Islet precursor cell (in vitro differentiated cells): ENCODE measurements at regions not wholly inside any gene's neighbourhood (a gene's known extent, or its start where the extent isn't known, plus 50 kb on each side); places are given as distances from the start of the nearest gene placed in this dataset.
"Not testable (repeated sequence)": the region's sequence is repeated elsewhere in the genome, so short reads cannot be mapped to it uniquely, and the experiment has no call there.

Experiments
- DNase-seq: peaks from one replicate; pipeline ENCODE4 v3.0.0-alpha.2; 2018

DNA sequence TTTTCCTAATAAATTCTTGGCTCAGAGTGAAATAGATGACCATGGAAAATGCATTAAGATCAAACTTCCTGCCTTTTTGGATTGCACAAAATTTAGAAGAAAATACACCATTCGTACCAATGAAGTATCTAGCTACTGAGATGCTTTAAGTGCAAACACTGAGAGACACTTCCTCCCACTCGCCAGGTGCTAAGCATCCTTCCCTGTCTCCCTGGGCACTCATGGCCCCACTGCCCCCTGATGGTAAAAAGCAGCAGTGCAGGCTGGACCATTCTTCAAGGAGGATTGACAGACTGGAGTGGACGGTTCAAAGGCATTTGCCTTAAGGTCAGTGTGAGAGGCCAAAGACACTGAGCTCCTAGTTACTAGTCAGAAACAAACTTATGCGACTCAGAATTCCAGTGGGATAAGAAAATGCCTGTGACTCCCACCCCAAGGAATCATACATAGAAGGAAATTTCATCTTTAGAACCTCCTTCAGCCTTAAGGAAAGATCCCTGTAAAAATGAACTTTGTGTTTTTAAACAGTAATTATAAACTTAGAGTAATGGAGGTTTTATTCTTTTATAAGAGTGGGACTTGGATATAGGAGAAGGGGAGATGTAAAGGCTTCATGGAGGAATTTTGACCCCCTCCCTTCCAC lies 86.0 kb upstream of the SLC30A5 start:
- DNase-seq, result peak; percentile 93

DNA sequence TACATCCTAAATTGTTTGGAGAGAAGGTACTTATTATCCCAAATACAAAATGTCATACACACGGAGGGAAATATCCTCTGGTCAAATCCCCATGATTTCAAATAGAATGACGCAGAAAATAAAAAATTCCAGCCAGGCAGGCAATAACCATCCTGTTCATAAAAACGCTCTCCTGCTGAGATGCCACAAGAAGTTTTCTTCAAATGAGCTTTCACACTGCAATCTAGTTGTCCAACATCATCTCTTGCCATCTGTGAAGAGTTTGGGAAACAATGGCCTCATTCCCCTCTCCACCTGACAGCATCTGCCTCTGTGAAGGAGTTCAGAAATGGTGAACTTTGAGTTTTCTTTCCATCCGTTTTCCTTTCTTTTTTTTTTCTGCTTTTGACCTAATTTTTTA lies 83.3 kb upstream of the SLC30A5 start:
- no peak for DNase-seq

DNA sequence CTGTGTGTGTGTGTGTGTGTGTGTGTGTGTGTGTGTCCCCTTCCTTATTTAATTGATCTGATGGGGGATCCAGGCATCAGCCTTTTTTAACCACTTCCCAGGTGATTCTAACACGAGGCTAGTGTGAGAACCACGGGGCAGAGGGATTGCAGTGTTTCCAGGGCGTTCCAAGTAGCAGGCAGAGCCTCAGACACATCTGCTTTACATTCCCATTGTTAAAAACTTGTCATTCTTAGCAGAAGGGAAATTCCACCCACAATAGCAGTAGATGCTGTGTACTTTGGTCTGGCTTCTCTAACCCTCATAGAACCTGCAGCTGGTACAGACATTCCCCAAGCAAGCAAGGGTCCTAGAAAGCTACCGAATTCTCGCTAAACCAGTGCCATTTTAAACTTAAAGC lies 81.9 kb upstream of the SLC30A5 start:
- no peak for DNase-seq

DNA sequence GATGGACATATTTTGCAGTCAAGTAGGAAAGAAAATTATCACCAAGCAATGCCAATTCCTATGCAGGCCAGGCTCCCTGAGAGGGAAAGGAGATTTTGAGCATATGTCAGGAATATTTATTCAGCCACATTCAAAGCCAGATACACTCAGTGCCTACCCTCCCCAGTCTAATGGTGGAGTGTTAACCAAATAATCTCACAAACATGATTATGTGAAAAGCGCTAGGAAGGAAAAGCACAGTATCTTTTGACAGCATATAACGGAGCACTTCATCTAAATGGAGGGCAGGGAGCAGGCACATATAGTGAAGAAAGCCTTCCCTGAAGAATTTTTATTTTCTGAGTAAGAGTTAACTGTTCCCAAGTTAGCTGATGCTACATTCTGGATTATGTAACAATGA lies 80.3 kb upstream of the SLC30A5 start:
- DNase-seq, result no peak

DNA sequence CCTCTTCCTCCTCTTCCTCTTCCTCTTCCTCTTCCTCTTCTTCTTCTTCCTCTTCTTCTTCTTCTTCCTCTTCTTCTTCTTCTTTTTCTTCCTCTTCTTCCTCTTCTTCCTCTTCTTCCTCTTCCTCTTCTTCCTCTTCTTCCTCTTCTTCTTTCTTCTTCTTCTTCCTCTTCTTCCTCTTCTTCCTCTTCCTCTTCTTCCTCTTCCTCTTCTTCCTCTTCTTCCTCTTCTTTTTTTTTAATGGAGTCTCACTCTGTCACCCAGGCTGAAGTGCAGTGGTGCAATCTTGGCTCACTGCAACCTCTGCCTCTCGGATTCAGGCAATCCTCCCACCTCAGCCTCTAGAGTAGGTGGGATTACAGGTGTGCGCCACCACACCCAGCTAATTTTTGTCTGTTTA lies 79.8 kb upstream of the SLC30A5 start:
- not testable (repeated sequence) for DNase-seq

DNA sequence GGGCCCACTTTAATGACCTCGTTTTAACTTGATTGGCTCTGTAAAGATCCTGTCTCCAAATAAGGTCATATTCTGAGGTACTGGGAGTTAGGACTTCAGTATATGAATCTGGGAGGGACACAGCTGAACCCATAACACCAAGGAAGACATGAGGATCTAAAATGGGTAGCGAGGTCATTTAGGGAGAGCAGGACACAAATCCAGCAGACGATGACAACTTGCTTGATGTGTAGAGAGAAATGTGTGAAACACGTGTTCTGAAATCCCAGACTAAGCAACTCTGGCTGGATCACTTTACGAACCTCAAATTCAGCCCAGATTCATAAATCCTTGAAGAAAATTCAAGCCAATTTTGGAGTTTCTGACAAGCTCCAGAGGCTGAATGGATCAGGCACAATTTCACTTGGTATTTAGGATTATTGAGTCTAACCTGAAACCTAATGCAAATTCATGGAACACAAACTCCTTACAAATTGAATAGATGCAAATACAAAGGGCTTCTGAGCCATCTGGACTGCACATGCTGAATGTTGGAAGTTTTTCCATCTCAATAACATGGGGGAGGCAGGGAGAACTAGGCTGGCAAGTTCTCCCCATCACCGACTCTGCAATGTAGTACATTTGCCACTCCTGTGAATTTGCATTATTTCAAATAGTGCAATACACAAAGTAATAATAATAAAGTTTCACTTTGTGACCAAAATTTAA lies 74.0 kb upstream of the SLC30A5 start:
- DNase-seq, result no peak

DNA sequence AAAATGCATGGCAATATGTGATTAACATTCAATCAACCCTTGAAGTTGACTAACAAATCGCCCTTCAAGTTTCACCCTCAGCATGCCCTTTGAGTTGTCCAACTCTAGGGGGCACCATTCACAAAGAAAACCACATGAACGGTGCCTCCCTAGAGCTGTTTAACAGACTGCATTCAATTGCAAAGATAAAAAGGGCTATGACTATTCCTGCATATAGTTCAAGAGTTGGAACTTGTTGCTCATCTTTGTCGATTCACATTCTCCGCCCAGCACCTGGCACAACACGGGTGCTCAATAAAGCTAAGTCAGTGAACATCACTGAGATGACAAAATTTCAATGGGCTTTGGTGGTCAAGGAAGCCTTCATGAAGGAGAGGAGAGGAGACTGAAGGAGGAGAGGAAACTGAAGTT lies 69.6 kb upstream of the SLC30A5 start:
- peak; percentile 66 for DNase-seq

DNA sequence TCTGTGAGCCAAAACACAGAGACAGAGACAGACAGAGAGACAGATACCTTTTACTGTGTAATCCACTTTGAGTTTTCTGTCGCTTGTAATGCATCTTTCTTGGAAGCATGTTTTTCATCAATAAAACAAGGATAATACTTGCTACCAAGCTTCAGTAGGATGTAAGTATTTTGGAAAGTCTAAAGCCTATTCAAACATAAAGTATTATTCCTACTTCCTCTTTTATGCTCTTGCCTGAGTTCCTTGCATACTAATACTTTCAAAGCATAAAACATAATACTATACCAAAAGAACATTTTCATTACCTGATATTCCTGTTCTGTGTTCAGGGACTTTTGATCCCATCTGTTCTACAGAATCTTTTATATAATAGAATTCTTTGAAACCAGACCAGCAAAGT lies 64.5 kb upstream of the SLC30A5 start:
- DNase-seq, result no peak

DNA sequence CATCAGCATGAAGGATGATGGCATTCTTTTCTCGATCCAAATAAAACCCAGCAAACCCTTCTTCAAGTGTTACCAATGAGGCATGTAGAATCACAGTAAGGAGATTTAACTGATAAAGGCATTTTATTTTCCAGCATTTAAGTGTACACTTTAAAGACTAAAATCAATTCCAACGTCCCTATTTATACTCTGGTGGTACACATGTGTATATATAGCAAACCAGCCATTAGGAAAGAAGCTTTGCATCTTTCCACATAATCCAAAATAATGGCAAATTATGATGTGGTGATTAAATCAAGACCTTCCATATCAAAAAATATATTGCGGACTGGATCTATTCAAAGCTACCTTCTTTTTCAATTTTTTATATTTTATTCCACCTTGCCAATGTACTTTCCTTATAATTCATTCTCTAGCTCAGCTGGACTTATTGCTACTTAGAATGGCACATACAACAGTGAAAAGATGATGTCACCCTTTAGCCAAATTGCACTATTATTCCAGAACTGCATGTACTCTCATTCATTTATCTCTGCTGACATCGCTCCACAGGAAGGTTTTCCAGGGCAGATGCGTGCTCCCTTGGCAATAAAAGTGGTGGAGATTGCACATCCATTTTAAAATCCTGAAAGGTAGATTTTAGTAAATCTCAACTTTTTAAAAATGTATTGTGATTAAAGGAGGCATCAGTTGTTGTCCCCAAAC lies 63.3 kb upstream of the SLC30A5 start:
- DNase-seq, result no peak

DNA sequence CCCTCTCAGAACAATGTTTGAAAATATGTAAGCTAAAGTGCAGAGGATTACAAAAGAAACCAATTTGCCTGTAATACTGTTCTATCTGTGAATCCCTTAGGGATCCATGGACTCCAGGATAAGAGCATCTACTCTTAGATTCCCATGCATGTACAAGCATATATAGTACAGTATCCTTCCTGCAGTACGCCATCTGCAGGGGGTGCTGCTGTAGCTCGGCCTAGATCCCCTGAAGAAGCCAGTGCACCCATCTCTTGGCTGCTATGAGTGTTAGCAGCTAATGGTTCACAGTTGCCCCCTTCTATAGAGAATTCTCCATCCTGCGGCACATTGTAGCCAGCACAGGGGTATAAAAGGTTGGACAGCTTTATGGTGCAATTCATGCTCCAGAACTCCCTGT lies 61.8 kb upstream of the SLC30A5 start:
- no peak for DNase-seq

DNA sequence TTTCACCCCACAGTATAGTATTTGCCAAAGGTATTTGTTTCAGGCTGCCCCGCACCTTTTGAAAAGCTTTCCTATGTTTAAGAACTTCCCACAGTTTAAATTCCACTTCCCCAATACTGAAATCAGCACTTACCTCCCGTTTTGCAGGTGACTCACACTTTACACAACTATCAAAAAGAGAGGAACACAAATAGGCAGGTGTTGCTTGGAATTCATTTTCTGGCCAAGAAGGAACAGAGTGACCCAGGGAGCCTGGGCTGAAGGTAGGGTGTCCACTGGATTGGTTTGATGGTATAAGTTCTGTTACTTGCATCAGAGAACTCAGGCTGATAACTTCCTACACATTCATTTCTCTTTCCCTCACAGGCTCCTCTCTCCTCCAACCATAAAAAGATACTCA lies 60.1 kb upstream of the SLC30A5 start:
- no peak for DNase-seq

DNA sequence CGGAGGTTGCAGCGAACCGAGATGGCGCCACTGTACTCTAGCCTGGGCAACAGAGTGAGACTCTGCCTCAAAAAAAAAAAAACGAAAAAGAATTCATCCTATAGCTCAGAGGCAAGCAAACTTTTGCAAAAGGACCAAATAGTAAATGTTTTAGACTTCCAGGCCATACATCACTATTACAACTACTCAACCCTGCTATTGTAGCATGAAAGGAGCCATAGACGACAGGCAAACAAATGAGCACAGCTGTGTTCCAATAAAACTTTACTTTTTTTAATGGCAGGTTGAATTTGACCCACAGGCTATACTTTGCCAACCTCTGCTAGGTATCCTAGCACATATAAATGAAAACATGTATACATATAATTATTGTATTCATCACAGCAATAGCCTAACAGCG lies 58.9 kb upstream of the SLC30A5 start:
- no peak for DNase-seq

DNA sequence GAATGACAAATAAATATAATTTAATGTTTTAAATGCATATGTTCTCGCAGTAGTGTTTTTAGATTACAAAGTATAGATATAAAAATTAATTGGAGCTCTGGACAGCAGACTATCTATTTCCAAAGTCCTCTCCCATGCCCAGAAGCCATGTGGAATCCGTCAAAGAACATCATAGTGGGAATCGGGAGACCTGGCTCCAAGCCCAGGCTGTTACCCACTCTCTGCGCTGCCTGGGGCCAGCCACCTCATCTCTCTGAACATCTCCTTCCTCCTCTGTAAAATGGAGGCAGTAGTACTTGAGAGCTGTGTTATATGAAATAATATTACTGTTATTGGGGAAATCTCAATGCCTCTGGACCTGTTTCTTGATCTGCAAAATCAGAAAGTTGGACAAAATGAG lies 58.1 kb upstream of the SLC30A5 start:
- DNase-seq, result no peak

DNA sequence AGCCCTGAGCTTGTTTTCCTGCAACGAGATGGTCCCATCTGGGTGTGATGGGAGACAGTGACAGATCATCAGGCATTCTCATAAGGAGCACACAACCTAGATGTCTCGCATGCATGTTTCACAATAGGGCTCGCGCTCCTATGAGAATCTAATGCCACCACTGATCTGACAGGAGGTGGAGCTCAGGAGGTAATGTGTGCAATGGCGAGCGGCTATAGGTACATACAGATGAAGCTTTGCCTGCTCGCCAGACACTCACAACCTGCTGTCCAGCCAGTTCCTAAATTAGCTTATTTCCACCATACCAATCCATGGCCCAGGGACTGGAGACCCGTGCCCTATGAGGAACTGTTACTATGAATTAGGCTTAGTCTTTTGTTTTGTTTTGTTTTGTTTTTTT lies 55.3 kb upstream of the SLC30A5 start:
- no peak for DNase-seq

DNA sequence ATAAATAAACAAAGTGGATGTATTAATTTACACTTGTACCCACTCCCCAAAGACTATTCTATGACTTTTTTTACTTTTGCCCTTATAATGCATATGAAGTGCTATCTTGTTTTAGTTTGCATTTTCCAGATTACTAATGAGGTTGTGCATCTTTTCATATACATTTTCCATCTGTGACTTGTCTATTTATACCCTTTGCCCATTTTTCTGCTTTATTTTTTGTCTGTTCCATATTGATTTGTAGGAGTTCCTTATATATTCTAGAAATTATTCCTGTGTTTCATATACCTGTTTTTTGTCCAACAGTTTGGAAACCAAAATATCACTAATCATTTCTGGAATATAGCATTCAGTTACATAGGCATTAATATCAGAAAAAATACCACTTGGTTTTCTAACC lies 54.0 kb upstream of the SLC30A5 start:
- no peak for DNase-seq

DNA sequence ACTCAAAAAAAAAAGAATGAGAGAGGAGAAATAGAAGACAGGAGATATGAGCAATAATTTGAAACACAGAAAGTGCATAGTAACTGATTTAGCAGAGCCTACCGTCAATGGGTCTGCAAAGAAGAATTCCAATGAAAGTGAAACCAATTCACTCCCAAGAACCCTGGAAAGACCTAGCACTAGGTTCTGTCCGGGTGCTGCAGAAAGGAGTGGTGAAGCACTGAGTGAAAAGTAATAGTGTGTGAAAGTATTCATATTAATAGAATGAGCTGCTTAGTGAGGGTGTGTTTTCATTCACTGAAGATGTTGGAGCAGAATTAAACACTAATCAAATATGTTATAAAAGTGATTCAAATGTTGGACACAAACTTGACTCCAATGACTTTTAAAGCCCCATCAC lies 51.3 kb upstream of the SLC30A5 start:
- no peak for DNase-seq

DNA sequence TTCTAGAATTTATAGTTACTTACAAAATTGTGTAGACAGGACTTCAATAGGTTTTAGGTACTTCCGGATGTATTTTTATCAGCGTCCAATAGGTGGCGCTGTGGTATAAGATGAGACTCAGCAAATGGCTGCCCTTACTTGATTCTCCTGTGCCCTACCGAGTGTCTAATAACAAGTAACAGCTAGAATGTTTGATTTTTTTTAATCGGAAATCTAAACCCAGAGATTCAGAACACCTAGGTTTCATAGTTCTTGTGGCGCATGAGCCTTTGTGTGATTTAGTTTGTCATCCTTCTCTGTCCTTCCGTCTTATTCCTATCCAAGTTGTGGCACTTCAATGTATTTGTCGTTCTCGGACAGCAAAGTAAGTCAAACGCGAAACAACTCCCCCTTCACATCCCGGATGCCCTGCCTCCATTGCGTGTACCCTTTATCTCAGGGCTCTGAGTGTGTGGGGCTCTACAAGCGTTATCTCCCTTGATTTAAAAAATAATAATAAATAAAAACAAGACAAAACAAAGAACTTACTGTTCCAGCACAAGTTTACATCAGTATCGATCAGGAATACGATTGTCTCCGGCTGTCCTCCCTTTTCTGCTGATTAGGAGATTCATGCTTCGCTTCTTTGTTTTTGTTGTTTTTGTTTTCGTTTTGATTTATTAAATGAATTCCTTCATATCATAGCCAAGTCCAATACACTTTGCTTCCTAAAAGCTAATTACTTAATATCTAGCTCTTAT lies 50.7 kb upstream of the SLC30A5 start:
- DNase-seq, result peak; percentile 85

DNA sequence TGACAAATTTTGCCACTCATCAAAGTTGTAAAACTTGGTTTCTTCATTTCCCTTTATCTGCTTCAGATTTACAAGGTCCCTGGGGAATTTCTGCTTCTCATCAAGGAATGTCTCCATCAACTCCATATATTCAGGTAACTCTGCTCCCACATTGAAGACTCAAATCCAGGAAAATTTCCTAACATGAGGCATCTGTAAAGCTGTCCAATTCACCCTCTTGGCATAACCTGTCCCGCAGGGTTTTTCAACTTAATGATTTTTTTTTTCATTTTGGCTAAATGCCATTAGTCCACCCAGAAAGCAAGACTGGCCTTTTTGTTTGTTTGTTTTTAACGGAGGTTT lies 50.2 kb upstream of the SLC30A5 start:
- DNase-seq, result no peak
